Endothelial cell of umbilical vein (primary cell): ENCODE measurements at regions not wholly inside any gene's neighbourhood (a gene's known extent, or its start where the extent isn't known, plus 50 kb on each side); places are given as distances from the start of the nearest gene placed in this dataset.

ENCODE experiments used
- BruUV-seq: library from RNA; stranded (reverse); fragments of 400-500 nt; replicated peaks from 2 replicates; lab custom pipeline; 2021; lab: Mats Ljungman, UMichigan
- CTCF ChIA-PET: fragments of 300-600, 350-600 bp; sonication (Branson Sonifier 250); formaldehyde crosslinking; loops from one replicate; lab custom pipeline; 2021; ENCODE audit warnings: antibody characterized with exemption, inconsistent platforms; lab: Charles Lee
- POLR2A ChIA-PET: fragments of 300-600, 350-600 bp; sonication (Branson Sonifier 250); formaldehyde crosslinking; loops from one replicate; lab custom pipeline; 2021; ENCODE audit warnings: antibody characterized with exemption, inconsistent platforms; lab: Charles Lee
- DNase-seq: peaks from one replicate; pipeline ENCODE4 v3.0.0-alpha.2; 2011; ENCODE audit warnings: low read depth, low spot score
- FAIRE-seq: peaks from 2 replicates; lab custom pipeline; 2011; peaks lifted over from hg19 to GRCh38; lab: Jason Lieb, UNC
- H2AFZ ChIP-seq: 2 replicates; pipeline ENCODE4 v1.6.0; 2012; ENCODE audit warnings: low read depth, low read length, control low read depth, inconsistent platforms
- H3K27ac ChIP-seq: 2 replicates; pipeline ENCODE4 v1.5.1; 2011; ENCODE audit warnings: low read depth, mild to moderate bottlenecking, control low read depth, low read length, moderate library complexity; ENCODE audit not compliant: insufficient read depth
- H3K27me3 ChIP-seq, 2 experiments: 2 replicates each; pipeline versions ENCODE4 v1.6.0 to v1.6.1; 2011; ENCODE audit warnings: low read length in 2 of 2, mixed read lengths in 1 of 2; ENCODE audit not compliant: control insufficient read depth in 2 of 2, insufficient read depth in 2 of 2
- H3K36me3 ChIP-seq, 2 experiments: 2 replicates in 1 of 2; 3 replicates in 1 of 2; pipeline ENCODE4 v1.5.1; 2011; ENCODE audit warnings: low read length in 2 of 2, mild to moderate bottlenecking in 1 of 2, moderate library complexity in 1 of 2; ENCODE audit not compliant: control insufficient read depth in 2 of 2, insufficient read depth in 2 of 2; ENCODE audit errors: extremely low read depth in 1 of 2
- H3K4me1 ChIP-seq: 3 replicates; pipeline ENCODE4 v1.5.1; 2011; ENCODE audit warnings: mild to moderate bottlenecking, low read length; ENCODE audit not compliant: control insufficient read depth, insufficient read depth; ENCODE audit errors: extremely low read depth
- H3K4me2 ChIP-seq: 2 replicates; pipeline ENCODE4 v1.6.1; 2011; ENCODE audit warnings: low read length, control low read depth, mixed read lengths; ENCODE audit not compliant: insufficient read depth
- H3K4me3 ChIP-seq, 3 experiments: fragments of 200-600 bp in 1 of 3; sonication (generic), shearing (Covaris generic) in 1 of 3; replicated peaks in 1 of 3; 2 replicates each; pipeline ENCODE4 v1.5.1; 2011 to 2016; ENCODE audit warnings: control low read depth in 3 of 3, low read length in 3 of 3, mild to moderate bottlenecking in 2 of 3, inconsistent platforms in 1 of 3, low read depth in 1 of 3, moderate library complexity in 1 of 3; ENCODE audit not compliant: insufficient read depth in 1 of 3
- H3K79me2 ChIP-seq: 2 replicates; pipeline ENCODE4 v1.6.0; 2012; ENCODE audit warnings: low read length, inconsistent platforms; ENCODE audit not compliant: control insufficient read depth, insufficient read depth
- H3K9ac ChIP-seq: replicated peaks from 2 replicates; pipeline ENCODE3; 2011; ENCODE audit warnings: low read length, control low read depth; ENCODE audit not compliant: insufficient read depth; ENCODE audit errors: extremely low read depth
- H3K9me1 ChIP-seq: replicated peaks from 3 replicates; pipeline ENCODE4 v1.6.0; 2011; ENCODE audit warnings: mild to moderate bottlenecking, low read length; ENCODE audit not compliant: control insufficient read depth, insufficient read depth; ENCODE audit errors: extremely low read depth
- H3K9me3 ChIP-seq: replicated peaks from 2 replicates; pipeline ENCODE4 v1.5.1; 2012; ENCODE audit warnings: low read length, inconsistent platforms; ENCODE audit not compliant: control insufficient read depth, insufficient read depth
- H4K20me1 ChIP-seq: replicated peaks from 2 replicates; pipeline ENCODE3; 2011; ENCODE audit warnings: mild to moderate bottlenecking, low read length; ENCODE audit not compliant: control insufficient read depth, insufficient read depth; ENCODE audit errors: extremely low read depth
- EZH2 ChIP-seq: IDR thresholded peaks from 2 replicates; pipeline ENCODE4 v1.6.1; 2012; ENCODE audit warnings: borderline replicate concordance, low read depth, mild to moderate bottlenecking, moderate library complexity, low read length, inconsistent platforms; ENCODE audit not compliant: severe bottlenecking
- FOS ChIP-seq: IDR thresholded peaks from 2 replicates; pipeline ENCODE4 v1.6.1; 2011; ENCODE audit warnings: mild to moderate bottlenecking, low read length, moderate library complexity, borderline replicate concordance; ENCODE audit not compliant: insufficient read depth
- GATA2 ChIP-seq: IDR thresholded peaks from 2 replicates; pipeline ENCODE4 v1.7.0; 2011; ENCODE audit warnings: low read depth, mild to moderate bottlenecking, moderate library complexity, mixed read lengths, low read length; ENCODE audit not compliant: insufficient read length, insufficient read depth
- JUN ChIP-seq: IDR thresholded peaks from 2 replicates; pipeline ENCODE4 v1.6.1; 2011; ENCODE audit warnings: borderline replicate concordance, low read depth; ENCODE audit not compliant: insufficient read length, insufficient read depth
- MAX ChIP-seq: IDR thresholded peaks from 2 replicates; pipeline ENCODE4 v1.6.1; 2011; ENCODE audit not compliant: insufficient read depth, insufficient read length
- MYC ChIP-seq: IDR thresholded peaks from one replicate; pipeline ENCODE4 v1.6.1; 2011; ENCODE audit warnings: mild to moderate bottlenecking, low read depth, low read length
- POLR2A ChIP-seq: IDR thresholded peaks from 2 replicates; pipeline ENCODE4 v1.6.1; 2012; ENCODE audit warnings: low read depth, mild to moderate bottlenecking, control low read depth, low read length
- POLR2AphosphoS5 ChIP-seq: IDR thresholded peaks from 2 replicates; pipeline ENCODE4 v1.6.1; 2012; ENCODE audit warnings: low read depth, mild to moderate bottlenecking, control low read depth, low read length, moderate library complexity; ENCODE audit not compliant: insufficient read depth
- dilution Hi-C: fragments of 300-500 bp; cut with MboI; formaldehyde crosslinking; loops from one replicate; pipeline ENCODE4 v1.15.0; 2019; ENCODE audit warnings: low sequenced_read_pairs; ENCODE audit not compliant: extremely low pct_ligation_motif_present
- intact Hi-C: fragments of 100-400 bp; cut with micrococcal nuclease; formaldehyde crosslinking; loops from one replicate; pipeline ENCODE4 v1.10.0; 2022
- TF ChIP-seq, protein P1 (sequence below), 2 donors: IDR thresholded peaks; 1 replicate in 1 of 2; 2 replicates in 1 of 2; pipeline ENCODE4 v1.5.1; 2011; ENCODE audit warnings: low read length in 2 of 2, mild to moderate bottlenecking in 2 of 2, moderate library complexity in 2 of 2, control low read depth in 1 of 2, inconsistent platforms in 1 of 2, low read depth in 1 of 2; ENCODE audit not compliant: insufficient read depth in 1 of 2; ENCODE audit errors: extremely low read depth in 1 of 2

DNA sequence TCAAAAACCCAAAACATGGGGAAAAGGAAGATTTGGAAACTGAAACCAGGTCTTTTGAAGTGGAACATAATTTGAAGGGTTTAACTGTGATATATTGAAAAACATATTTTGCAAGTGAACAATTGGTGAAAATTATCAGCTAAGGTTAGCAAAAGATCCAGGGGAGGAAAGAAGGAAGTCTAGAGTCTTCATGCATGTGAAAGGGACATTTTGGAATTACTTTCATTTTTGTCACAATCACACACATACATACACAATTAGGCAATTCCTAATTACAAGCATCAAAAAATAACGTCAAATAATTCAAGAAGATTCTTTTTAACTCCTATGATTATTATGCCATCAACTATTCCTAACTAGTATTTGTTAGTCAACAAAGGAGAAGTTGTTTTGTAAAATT, 64.7 kb upstream of the NFIA start:
- Histone ChIP-seq H3K9me1 (no peaks in the 10 kb centered on the region), H3K27ac (no peak overlapping the region), H3K4me1 (no peaks in the 10 kb centered on the region), H3K4me3 (no peak overlapping the region), H3K79me2 (no peaks in the 10 kb centered on the region), H3K9ac (no peak overlapping the region), H3K4me2 (no peak overlapping the region), H3K9me3 (no peaks in the 10 kb centered on the region), H4K20me1 (no peaks in the 10 kb centered on the region), H3K36me3 (no peaks in the 10 kb centered on the region), H3K27me3 (peaks cover 3 to 5% of the 10 kb centered on the region in 2 experiments), H2AFZ (no peak overlapping the region)
- ChIA-PET CTCF (interaction anchor here (1.3 kb wide), 1 partner anchor 10 kb away, joined by 3 read pairs; no protein-coding TSS in a partner anchor), POLR2A (no interaction called here)
- TF ChIP-seq MAX: no peak
- TF ChIP-seq JUN: no peak
- no peak for TF ChIP-seq POLR2AphosphoS5
- no peak for TF ChIP-seq FOS
- TF ChIP-seq EZH2: no peak
- TF ChIP-seq MYC: no peak
- TF ChIP-seq POLR2A: no peak
- TF ChIP-seq, protein P1, sequence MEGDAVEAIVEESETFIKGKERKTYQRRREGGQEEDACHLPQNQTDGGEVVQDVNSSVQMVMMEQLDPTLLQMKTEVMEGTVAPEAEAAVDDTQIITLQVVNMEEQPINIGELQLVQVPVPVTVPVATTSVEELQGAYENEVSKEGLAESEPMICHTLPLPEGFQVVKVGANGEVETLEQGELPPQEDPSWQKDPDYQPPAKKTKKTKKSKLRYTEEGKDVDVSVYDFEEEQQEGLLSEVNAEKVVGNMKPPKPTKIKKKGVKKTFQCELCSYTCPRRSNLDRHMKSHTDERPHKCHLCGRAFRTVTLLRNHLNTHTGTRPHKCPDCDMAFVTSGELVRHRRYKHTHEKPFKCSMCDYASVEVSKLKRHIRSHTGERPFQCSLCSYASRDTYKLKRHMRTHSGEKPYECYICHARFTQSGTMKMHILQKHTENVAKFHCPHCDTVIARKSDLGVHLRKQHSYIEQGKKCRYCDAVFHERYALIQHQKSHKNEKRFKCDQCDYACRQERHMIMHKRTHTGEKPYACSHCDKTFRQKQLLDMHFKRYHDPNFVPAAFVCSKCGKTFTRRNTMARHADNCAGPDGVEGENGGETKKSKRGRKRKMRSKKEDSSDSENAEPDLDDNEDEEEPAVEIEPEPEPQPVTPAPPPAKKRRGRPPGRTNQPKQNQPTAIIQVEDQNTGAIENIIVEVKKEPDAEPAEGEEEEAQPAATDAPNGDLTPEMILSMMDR (IDR thresholded peaks at IDR 0.05; ENCODE audit: extremely low read depth in 1 of 2, insufficient read depth in 1 of 2, low read depth in 1 of 2, low read length in 2 of 2): no peak
- no peak for TF ChIP-seq GATA2
- DNase-seq: no peak
- intact Hi-C loops: no loop called here
- no peak for FAIRE-seq
- dilution Hi-C loops: no loop called here
- no TSS peak for BruUV-seq
